ENCODE measurements at regions not wholly inside any gene's neighbourhood (a gene's known extent, or its start where the extent isn't known, plus 50 kb on each side); places are given as distances from the start of the nearest gene placed in this dataset.

- Histone ChIP-seq H3K36me3 (ENCODE audit: insufficient read depth, low read length) (no peaks in the 10 kb centered on the region), H3K9me3 (ENCODE audit: control insufficient read depth, insufficient read depth, low read length) (no peaks in the 10 kb centered on the region), H3K4me1 (ENCODE audit: insufficient read depth, low read length) (no peaks in the 10 kb centered on the region), H3K9ac (ENCODE audit: low read depth, low read length) (no peak overlapping the region)
These were observed 106.9 kb upstream of the LRIG3 start for GRCh38 chr12:59027199-59027598.

- H3K4me1 ChIP-seq (ENCODE audit: insufficient read depth, low read length), result no peaks in the 10 kb centered on the region
- H3K9ac ChIP-seq (ENCODE audit: low read depth, low read length), result no peak overlapping the region
- no peaks in the 10 kb centered on the region for H3K36me3 ChIP-seq (ENCODE audit: insufficient read depth, low read length)
- H3K9me3 ChIP-seq (ENCODE audit: control insufficient read depth, insufficient read depth, low read length), result no peaks in the 10 kb centered on the region
These were observed 103.6 kb upstream of the LRIG3 start for GRCh38 chr12:59023861-59024424.

GRCh38 chr12:59020073-59020946 is 100.0 kb upstream of the LRIG3 start:
- Histone ChIP-seq H3K4me1 (ENCODE audit: insufficient read depth, low read length) (no peaks in the 10 kb centered on the region), H3K36me3 (ENCODE audit: insufficient read depth, low read length) (no peaks in the 10 kb centered on the region), H3K9ac (ENCODE audit: low read depth, low read length) (no peak overlapping the region), H3K9me3 (ENCODE audit: control insufficient read depth, insufficient read depth, low read length) (no peaks in the 10 kb centered on the region)

- Histone ChIP-seq H3K4me1 (ENCODE audit: insufficient read depth, low read length) (no peaks in the 10 kb centered on the region), H3K36me3 (ENCODE audit: insufficient read depth, low read length) (no peaks in the 10 kb centered on the region), H3K9ac (ENCODE audit: low read depth, low read length) (no peak overlapping the region), H3K9me3 (ENCODE audit: control insufficient read depth, insufficient read depth, low read length) (no peaks in the 10 kb centered on the region)
These were observed 94.6 kb upstream of the LRIG3 start for GRCh38 chr12:59014885-59015284.

DNA sequence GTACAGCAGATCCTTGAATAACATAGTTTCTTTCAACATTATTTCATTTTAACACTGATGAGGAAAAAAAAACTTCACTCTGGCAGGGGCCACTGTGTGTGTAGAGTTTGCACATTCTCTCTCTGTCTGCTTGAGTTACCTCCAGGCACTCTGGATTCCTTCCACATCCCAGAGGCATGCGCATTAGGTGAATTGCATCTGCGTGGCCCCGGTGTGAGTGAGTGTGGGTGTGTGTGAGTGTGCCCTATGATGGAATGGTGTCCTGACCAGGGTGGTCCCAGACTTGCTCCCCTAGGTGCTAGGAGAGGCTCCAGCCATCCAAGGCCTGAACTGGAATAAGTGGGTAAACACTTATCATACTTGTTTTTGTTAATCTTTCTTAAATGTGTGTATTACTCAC is 90.6 kb upstream of the LRIG3 start:
- Histone ChIP-seq H3K9me3 (ENCODE audit: control insufficient read depth, insufficient read depth, low read length) (no peaks in the 10 kb centered on the region), H3K9ac (ENCODE audit: low read depth, low read length) (no peak overlapping the region), H3K36me3 (ENCODE audit: insufficient read depth, low read length) (no peaks in the 10 kb centered on the region), H3K4me1 (ENCODE audit: insufficient read depth, low read length) (no peaks in the 10 kb centered on the region)

DNA sequence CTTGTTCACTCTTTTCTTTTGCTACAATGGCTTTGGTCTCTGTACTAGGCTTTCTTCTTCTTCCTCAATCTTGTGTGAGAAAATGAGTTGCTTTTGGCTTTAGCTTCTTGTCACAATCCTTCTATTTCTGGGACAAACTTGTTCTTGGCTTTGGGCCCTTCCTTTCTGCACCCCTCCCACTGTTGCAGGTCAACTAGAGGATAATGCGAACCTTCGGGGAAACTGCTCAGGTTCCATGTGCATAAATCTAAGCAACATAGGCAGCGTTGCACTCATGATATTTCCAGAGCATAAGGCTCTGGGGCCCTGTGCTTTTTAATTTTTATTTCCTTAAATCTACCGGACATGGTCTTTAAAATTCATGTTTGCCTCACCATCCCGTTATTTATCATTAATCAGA is 89.8 kb upstream of the LRIG3 start:
- Histone ChIP-seq H3K9me3 (ENCODE audit: control insufficient read depth, insufficient read depth, low read length) (no peaks in the 10 kb centered on the region), H3K4me1 (ENCODE audit: insufficient read depth, low read length) (no peaks in the 10 kb centered on the region), H3K9ac (ENCODE audit: low read depth, low read length) (no peak overlapping the region), H3K36me3 (ENCODE audit: insufficient read depth, low read length) (no peaks in the 10 kb centered on the region)

DNA sequence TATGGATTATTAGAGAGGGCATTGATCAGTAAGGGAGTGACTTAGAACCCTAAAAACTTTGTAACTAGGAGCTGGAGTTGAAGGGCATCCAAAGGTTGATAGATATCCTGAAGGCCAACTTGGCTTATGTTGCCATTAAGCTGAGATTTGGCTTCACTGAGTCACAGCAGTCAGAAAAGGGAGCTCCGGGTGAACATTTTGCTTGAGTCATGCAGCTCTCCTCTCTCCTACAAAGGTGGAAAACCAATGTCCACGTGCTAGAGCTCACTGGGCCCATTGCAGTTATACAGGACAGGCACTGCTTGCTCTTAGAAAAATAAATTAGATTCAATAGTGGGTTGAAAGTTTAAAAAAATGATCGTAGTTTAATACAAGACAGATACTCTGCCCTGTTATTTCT is 87.3 kb upstream of the LRIG3 start:
- H3K9me3 ChIP-seq (ENCODE audit: control insufficient read depth, insufficient read depth, low read length), result no peaks in the 10 kb centered on the region
- H3K36me3 ChIP-seq (ENCODE audit: insufficient read depth, low read length), result no peaks in the 10 kb centered on the region
- H3K4me1 ChIP-seq (ENCODE audit: insufficient read depth, low read length), result no peaks in the 10 kb centered on the region
- no peak overlapping the region for H3K9ac ChIP-seq (ENCODE audit: low read depth, low read length)

GRCh38 chr12:59005193-59005955 is 85.1 kb upstream of the LRIG3 start:
- no peaks in the 10 kb centered on the region for H3K9me3 ChIP-seq (ENCODE audit: control insufficient read depth, insufficient read depth, low read length)
- H3K36me3 ChIP-seq (ENCODE audit: insufficient read depth, low read length), result no peaks in the 10 kb centered on the region
- H3K4me1 ChIP-seq (ENCODE audit: insufficient read depth, low read length), result no peaks in the 10 kb centered on the region
- H3K9ac ChIP-seq (ENCODE audit: low read depth, low read length), result no peak overlapping the region

DNA sequence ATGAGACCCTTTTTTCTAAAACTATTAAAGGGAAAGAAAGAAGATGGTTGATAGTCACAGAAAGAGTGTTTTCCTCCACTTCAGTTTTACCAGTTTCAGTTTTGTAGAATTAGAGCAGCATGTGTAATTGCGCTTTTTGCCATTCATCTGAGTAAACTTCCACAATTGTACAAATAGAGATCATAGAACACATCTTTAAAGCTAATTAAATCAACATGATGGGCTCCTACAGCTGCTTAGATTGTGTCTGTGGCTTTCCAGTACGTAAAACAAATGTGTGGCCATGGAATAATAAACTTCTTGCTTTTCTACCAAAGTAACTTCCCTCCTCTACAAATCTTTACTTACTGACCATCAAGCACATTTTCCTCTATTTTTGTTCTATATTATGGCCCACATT is 84.2 kb upstream of the LRIG3 start:
- no peak overlapping the region for H3K9ac ChIP-seq (ENCODE audit: low read depth, low read length)
- no peaks in the 10 kb centered on the region for H3K36me3 ChIP-seq (ENCODE audit: insufficient read depth, low read length)
- H3K9me3 ChIP-seq (ENCODE audit: control insufficient read depth, insufficient read depth, low read length), result no peaks in the 10 kb centered on the region
- H3K4me1 ChIP-seq (ENCODE audit: insufficient read depth, low read length), result no peaks in the 10 kb centered on the region

GRCh38 chr12:58995666-58996363 is 75.5 kb upstream of the LRIG3 start:
- Histone ChIP-seq H3K9me3 (ENCODE audit: control insufficient read depth, insufficient read depth, low read length) (no peaks in the 10 kb centered on the region), H3K4me1 (ENCODE audit: insufficient read depth, low read length) (no peaks in the 10 kb centered on the region), H3K9ac (ENCODE audit: low read depth, low read length) (no peak overlapping the region), H3K36me3 (ENCODE audit: insufficient read depth, low read length) (no peaks in the 10 kb centered on the region)

- no peaks in the 10 kb centered on the region for H3K4me1 ChIP-seq (ENCODE audit: insufficient read depth, low read length)
- H3K9me3 ChIP-seq (ENCODE audit: control insufficient read depth, insufficient read depth, low read length), result no peaks in the 10 kb centered on the region; the same call in 1 of the 2 replicates
- H3K9ac ChIP-seq (ENCODE audit: low read depth, low read length), result no peak overlapping the region
- no peaks in the 10 kb centered on the region for H3K36me3 ChIP-seq (ENCODE audit: insufficient read depth, low read length)
These were observed 68.5 kb upstream of the LRIG3 start for GRCh38 chr12:58988643-58989344.

DNA sequence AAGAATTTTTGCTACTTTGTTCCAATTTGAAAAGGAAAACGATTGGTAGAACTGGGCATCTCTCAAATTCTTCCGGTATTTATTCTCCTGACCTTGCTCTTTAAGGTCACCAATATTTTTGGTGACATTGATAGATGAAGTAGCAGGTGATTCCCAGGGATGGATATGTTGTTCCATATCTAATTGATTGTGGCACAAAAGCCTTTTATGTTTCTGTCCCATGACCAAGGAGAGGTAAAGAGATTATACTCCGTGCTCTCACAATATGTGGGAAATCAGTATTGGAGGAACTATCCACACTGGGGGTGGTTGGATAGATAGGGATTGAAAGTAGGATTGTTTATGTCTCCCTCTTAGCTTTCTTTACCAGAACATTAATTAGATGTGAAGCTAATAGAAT is 61.7 kb upstream of the LRIG3 start:
- H3K36me3 ChIP-seq (ENCODE audit: insufficient read depth, low read length), result no peaks in the 10 kb centered on the region

GRCh38 chr12:58980768-58981167 is 60.5 kb upstream of the LRIG3 start:
- H3K9me3 ChIP-seq (ENCODE audit: control insufficient read depth, insufficient read depth, low read length), result no peaks in the 10 kb centered on the region
- no peaks in the 10 kb centered on the region for H3K4me1 ChIP-seq (ENCODE audit: insufficient read depth, low read length)
- no peak overlapping the region for H3K9ac ChIP-seq (ENCODE audit: low read depth, low read length)
- no peaks in the 10 kb centered on the region for H3K36me3 ChIP-seq (ENCODE audit: insufficient read depth, low read length)

More for the DNA sequence above, 61.7 kb upstream of the LRIG3 start:
- Histone ChIP-seq H3K4me1 (ENCODE audit: insufficient read depth, low read length) (no peaks in the 10 kb centered on the region), H3K9ac (ENCODE audit: low read depth, low read length) (no peak overlapping the region), H3K9me3 (ENCODE audit: control insufficient read depth, insufficient read depth, low read length) (no peaks in the 10 kb centered on the region)

DNA sequence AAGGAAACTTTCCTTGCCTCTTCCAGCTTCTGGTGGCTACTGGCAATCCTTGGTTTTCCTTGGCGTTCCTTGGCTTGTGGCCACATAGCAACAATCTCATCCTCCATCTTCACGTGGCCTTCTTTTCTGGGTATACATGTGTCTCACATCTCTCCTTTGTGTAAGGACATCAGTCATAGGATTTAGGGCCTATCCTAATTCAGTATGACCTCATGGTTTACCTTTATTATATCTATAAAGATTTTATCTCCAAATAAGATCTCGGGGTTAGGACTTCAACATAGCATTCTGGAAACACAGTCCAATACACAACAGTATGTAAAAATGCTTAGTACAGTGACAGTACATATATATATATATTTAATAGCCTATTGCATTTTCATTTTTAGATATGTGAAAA is 58.4 kb upstream of the LRIG3 start:
- Histone ChIP-seq H3K36me3 (ENCODE audit: insufficient read depth, low read length) (no peaks in the 10 kb centered on the region), H3K9ac (ENCODE audit: low read depth, low read length) (no peak overlapping the region), H3K9me3 (ENCODE audit: control insufficient read depth, insufficient read depth, low read length) (no peaks in the 10 kb centered on the region), H3K4me1 (ENCODE audit: insufficient read depth, low read length) (no peaks in the 10 kb centered on the region)

Data from ES-I3 (cell line).